GM23338 (cell line): ENCODE measurements at regions not wholly inside any gene's neighbourhood (a gene's known extent, or its start where the extent isn't known, plus 50 kb on each side); places are given as distances from the start of the nearest gene placed in this dataset.

ENCODE experiments used
- ATAC-seq: fragments of 200-7000 bp; cut with Tn5 transposase; 3 replicates; pipeline ENCODE4 v1.9.1; 2020
- DNase-seq: peaks from one replicate; pipeline ENCODE4 v3.0.0-alpha.2; 2015; ENCODE audit warnings: low spot score
- H2AFZ ChIP-seq: fragments of 200-600 bp; sonication (generic); 2 replicates; pipeline ENCODE4 v1.8.0; 2016; ENCODE audit warnings: antibody characterized with exemption, mild to moderate bottlenecking, moderate library complexity
- H3F3A ChIP-seq: fragments of 200-600 bp; sonication (generic); replicated peaks from 2 replicates; pipeline ENCODE4 v1.8.0; 2017; ENCODE audit warnings: antibody characterized with exemption, mixed run types, low read depth
- H3K27ac ChIP-seq: fragments of 200-600 bp; sonication (generic); 2 replicates; pipeline ENCODE4 v1.6.1; 2016; ENCODE audit warnings: low read depth
- H3K27me3 ChIP-seq: fragments of 200-600 bp; sonication (generic); 2 replicates; pipeline ENCODE4 v1.8.0; 2016; ENCODE audit warnings: mild to moderate bottlenecking, mixed run types, moderate library complexity; ENCODE audit not compliant: insufficient read depth
- H3K36me3 ChIP-seq: fragments of 200-600 bp; sonication (generic); 2 replicates; pipeline ENCODE4 v1.8.0; 2016; ENCODE audit warnings: mild to moderate bottlenecking; ENCODE audit not compliant: insufficient read depth
- H3K4me1 ChIP-seq: fragments of 200-600 bp; sonication (generic); 2 replicates; pipeline ENCODE4 v1.8.0; 2016; ENCODE audit warnings: mild to moderate bottlenecking, moderate library complexity; ENCODE audit not compliant: insufficient read depth
- H3K4me2 ChIP-seq: fragments of 200-600 bp; sonication (generic); 2 replicates; pipeline ENCODE4 v1.7.1; 2017; ENCODE audit warnings: mixed run types
- H3K4me3 ChIP-seq: fragments of 200-600 bp; sonication (generic); 2 replicates; pipeline ENCODE4 v1.6.1; 2016; ENCODE audit warnings: mixed run types
- H3K79me2 ChIP-seq: fragments of 200-600 bp; sonication (generic); replicated peaks from 2 replicates; pipeline ENCODE4 v1.8.0; 2017; ENCODE audit warnings: mild to moderate bottlenecking; ENCODE audit not compliant: insufficient read depth
- H3K9me2 ChIP-seq: fragments of 200-600 bp; sonication (generic); 2 replicates; pipeline ENCODE4 v1.8.0; 2017; ENCODE audit not compliant: insufficient read depth
- H4K20me1 ChIP-seq: fragments of 200-600 bp; sonication (generic); replicated peaks from 2 replicates; pipeline ENCODE4 v1.8.0; 2017; ENCODE audit warnings: mild to moderate bottlenecking; ENCODE audit not compliant: insufficient read depth
- H3K27ac Mint-ChIP-seq: 2 replicates; pipeline ENCODE4 v1.8.0; 2020; ENCODE audit warnings: inconsistent platforms, mild to moderate bottlenecking, moderate library complexity, mixed read lengths
- H3K27me3 Mint-ChIP-seq: 3 replicates; pipeline ENCODE4 v1.8.0; 2022; ENCODE audit warnings: low read depth, mild to moderate bottlenecking, moderate library complexity, mixed read lengths, inconsistent platforms; ENCODE audit not compliant: insufficient read depth, poor library complexity
- H3K36me3 Mint-ChIP-seq: 3 replicates; pipeline ENCODE4 v1.8.0; 2021; ENCODE audit warnings: low read depth, mild to moderate bottlenecking, inconsistent platforms, moderate library complexity, mixed read lengths
- H3K4me1 Mint-ChIP-seq: 3 replicates; pipeline ENCODE4 v1.8.0; 2020; ENCODE audit warnings: mild to moderate bottlenecking, inconsistent platforms, mixed read lengths
- H3K4me3 Mint-ChIP-seq: 3 replicates; pipeline ENCODE4 v1.8.0; 2021; ENCODE audit warnings: moderate library complexity, mild to moderate bottlenecking, inconsistent platforms, mixed read lengths
- H3K9me3 Mint-ChIP-seq: 3 replicates; pipeline ENCODE4 v1.8.0; 2020; ENCODE audit warnings: moderate library complexity, mild to moderate bottlenecking, inconsistent platforms, mixed read lengths
- CREB1 ChIP-seq: fragments of 250-450 bp; sonication (Bioruptor Pico); IDR thresholded peaks from 2 replicates; pipeline ENCODE4 v1.5.0; 2020; ENCODE audit warnings: low read depth, mild to moderate bottlenecking, moderate library complexity
- EZH2phosphoT487 ChIP-seq: fragments of 200-600 bp; sonication (generic); IDR thresholded peaks from one replicate; pipeline ENCODE4 v1.8.1; 2018; ENCODE audit warnings: antibody characterized with exemption; ENCODE audit not compliant: unreplicated experiment
- JUNB ChIP-seq: IDR thresholded peaks from one replicate; pipeline ENCODE4 v1.6.1; 2016; ENCODE audit warnings: antibody characterized with exemption; ENCODE audit not compliant: unreplicated experiment
- NANOG ChIP-seq: IDR thresholded peaks from 2 replicates; pipeline ENCODE4 v1.6.1; 2016; ENCODE audit warnings: antibody characterized with exemption, borderline replicate concordance
- STAT1 ChIP-seq: IDR thresholded peaks from one replicate; pipeline ENCODE4 v1.6.1; 2016; ENCODE audit warnings: antibody characterized with exemption; ENCODE audit not compliant: unreplicated experiment
- ZNF114 ChIP-seq: fragments of 250-450 bp; sonication (Bioruptor Pico); IDR thresholded peaks from 2 replicates; pipeline ENCODE4 v1.5.0; 2020; ENCODE audit warnings: mild to moderate bottlenecking, moderate library complexity
- ZNF331 ChIP-seq: fragments of 250-450 bp; sonication (Bioruptor Pico); IDR thresholded peaks from 2 replicates; pipeline ENCODE4 v1.5.0; 2020; ENCODE audit warnings: low read depth, mild to moderate bottlenecking, moderate library complexity
- TF ChIP-seq, protein P1 (sequence below): IDR thresholded peaks from 2 replicates; pipeline ENCODE4 v1.6.1; 2016; ENCODE audit warnings: antibody characterized with exemption
- TF ChIP-seq, protein P2 (sequence below): fragments of 250-450 bp; sonication (Bioruptor Pico); IDR thresholded peaks from 2 replicates; pipeline ENCODE4 v1.5.0; 2020; ENCODE audit warnings: mild to moderate bottlenecking, moderate library complexity
- TF ChIP-seq, protein P3 (sequence below), 2 experiments: fragments of 200-600 bp in 1 of 2; sonication (generic) in 1 of 2; conservative IDR thresholded peaks; 2 replicates each; pipeline versions ENCODE4 v1.5.1 to v1.6.1; 2016 to 2017; ENCODE audit warnings: antibody characterized with exemption in 2 of 2, low read depth in 2 of 2, mild to moderate bottlenecking in 2 of 2, moderate library complexity in 1 of 2

DNA sequence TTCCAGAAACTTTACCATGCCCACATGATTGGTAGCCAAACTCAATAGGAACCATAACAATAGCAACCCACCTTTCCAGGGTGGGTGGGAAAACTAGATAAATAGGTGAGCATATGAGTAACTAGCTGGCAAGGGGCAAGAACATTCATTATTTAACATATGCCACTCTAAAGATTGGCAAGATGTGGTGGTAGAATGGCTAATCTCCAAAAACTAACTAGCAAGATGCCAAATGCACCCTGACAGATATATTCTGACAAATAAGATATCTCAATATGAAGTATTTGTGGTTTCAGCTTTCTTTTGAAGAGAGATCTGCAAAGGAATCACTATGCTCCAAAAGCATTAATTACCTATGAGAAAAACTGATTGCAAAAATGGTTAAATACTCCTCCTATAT, 895.6 kb downstream of the TLE1 start:
- H3K4me3 ChIP-seq: no peak overlapping the region
- H3F3A ChIP-seq: no peaks in the 10 kb centered on the region
- TF ChIP-seq JUNB: no peak
- TF ChIP-seq, protein P1, sequence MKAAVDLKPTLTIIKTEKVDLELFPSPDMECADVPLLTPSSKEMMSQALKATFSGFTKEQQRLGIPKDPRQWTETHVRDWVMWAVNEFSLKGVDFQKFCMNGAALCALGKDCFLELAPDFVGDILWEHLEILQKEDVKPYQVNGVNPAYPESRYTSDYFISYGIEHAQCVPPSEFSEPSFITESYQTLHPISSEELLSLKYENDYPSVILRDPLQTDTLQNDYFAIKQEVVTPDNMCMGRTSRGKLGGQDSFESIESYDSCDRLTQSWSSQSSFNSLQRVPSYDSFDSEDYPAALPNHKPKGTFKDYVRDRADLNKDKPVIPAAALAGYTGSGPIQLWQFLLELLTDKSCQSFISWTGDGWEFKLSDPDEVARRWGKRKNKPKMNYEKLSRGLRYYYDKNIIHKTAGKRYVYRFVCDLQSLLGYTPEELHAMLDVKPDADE: no peak
- TF ChIP-seq, protein P2, sequence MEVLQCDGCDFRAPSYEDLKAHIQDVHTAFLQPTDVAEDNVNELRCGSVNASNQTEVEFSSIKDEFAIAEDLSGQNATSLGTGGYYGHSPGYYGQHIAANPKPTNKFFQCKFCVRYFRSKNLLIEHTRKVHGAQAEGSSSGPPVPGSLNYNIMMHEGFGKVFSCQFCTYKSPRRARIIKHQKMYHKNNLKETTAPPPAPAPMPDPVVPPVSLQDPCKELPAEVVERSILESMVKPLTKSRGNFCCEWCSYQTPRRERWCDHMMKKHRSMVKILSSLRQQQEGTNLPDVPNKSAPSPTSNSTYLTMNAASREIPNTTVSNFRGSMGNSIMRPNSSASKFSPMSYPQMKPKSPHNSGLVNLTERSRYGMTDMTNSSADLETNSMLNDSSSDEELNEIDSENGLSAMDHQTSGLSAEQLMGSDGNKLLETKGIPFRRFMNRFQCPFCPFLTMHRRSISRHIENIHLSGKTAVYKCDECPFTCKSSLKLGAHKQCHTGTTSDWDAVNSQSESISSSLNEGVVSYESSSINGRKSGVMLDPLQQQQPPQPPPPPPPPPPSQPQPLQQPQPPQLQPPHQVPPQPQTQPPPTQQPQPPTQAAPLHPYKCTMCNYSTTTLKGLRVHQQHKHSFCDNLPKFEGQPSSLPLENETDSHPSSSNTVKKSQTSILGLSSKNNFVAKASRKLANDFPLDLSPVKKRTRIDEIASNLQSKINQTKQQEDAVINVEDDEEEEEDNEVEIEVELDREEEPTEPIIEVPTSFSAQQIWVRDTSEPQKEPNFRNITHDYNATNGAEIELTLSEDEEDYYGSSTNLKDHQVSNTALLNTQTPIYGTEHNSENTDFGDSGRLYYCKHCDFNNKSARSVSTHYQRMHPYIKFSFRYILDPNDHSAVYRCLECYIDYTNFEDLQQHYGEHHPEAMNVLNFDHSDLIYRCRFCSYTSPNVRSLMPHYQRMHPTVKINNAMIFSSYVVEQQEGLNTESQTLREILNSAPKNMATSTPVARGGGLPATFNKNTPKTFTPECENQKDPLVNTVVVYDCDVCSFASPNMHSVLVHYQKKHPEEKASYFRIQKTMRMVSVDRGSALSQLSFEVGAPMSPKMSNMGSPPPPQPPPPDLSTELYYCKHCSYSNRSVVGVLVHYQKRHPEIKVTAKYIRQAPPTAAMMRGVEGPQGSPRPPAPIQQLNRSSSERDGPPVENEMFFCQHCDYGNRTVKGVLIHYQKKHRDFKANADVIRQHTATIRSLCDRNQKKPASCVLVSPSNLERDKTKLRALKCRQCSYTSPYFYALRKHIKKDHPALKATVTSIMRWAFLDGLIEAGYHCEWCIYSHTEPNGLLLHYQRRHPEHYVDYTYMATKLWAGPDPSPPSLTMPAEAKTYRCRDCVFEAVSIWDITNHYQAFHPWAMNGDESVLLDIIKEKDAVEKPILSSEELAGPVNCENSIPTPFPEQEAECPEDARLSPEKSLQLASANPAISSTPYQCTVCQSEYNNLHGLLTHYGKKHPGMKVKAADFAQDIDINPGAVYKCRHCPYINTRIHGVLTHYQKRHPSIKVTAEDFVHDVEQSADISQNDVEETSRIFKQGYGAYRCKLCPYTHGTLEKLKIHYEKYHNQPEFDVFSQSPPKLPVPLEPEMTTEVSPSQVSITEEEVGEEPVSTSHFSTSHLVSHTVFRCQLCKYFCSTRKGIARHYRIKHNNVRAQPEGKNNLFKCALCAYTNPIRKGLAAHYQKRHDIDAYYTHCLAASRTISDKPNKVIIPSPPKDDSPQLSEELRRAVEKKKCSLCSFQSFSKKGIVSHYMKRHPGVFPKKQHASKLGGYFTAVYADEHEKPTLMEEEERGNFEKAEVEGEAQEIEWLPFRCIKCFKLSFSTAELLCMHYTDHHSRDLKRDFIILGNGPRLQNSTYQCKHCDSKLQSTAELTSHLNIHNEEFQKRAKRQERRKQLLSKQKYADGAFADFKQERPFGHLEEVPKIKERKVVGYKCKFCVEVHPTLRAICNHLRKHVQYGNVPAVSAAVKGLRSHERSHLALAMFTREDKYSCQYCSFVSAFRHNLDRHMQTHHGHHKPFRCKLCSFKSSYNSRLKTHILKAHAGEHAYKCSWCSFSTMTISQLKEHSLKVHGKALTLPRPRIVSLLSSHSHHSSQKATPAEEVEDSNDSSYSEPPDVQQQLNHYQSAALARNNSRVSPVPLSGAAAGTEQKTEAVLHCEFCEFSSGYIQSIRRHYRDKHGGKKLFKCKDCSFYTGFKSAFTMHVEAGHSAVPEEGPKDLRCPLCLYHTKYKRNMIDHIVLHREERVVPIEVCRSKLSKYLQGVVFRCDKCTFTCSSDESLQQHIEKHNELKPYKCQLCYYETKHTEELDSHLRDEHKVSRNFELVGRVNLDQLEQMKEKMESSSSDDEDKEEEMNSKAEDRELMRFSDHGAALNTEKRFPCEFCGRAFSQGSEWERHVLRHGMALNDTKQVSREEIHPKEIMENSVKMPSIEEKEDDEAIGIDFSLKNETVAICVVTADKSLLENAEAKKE (CRISPR knock-in tag): no peak
- no peak for TF ChIP-seq ZNF114 (CRISPR knock-in tag)
- no peak for TF ChIP-seq ZNF331 (CRISPR knock-in tag)
- no peak for TF ChIP-seq EZH2phosphoT487
- TF ChIP-seq CREB1 (CRISPR knock-in tag): no peak
- no peak for TF ChIP-seq STAT1
- no peak for TF ChIP-seq NANOG
- TF ChIP-seq, protein P3, sequence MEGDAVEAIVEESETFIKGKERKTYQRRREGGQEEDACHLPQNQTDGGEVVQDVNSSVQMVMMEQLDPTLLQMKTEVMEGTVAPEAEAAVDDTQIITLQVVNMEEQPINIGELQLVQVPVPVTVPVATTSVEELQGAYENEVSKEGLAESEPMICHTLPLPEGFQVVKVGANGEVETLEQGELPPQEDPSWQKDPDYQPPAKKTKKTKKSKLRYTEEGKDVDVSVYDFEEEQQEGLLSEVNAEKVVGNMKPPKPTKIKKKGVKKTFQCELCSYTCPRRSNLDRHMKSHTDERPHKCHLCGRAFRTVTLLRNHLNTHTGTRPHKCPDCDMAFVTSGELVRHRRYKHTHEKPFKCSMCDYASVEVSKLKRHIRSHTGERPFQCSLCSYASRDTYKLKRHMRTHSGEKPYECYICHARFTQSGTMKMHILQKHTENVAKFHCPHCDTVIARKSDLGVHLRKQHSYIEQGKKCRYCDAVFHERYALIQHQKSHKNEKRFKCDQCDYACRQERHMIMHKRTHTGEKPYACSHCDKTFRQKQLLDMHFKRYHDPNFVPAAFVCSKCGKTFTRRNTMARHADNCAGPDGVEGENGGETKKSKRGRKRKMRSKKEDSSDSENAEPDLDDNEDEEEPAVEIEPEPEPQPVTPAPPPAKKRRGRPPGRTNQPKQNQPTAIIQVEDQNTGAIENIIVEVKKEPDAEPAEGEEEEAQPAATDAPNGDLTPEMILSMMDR (conservative IDR thresholded peaks at IDR 0.05; ENCODE audit: low read depth in 2 of 2): no peak
- Mint-ChIP-seq H3K27ac (no peak overlapping the region), H3K4me3 (no peak overlapping the region), H3K4me1 (peaks cover 9% of the 10 kb centered on the region), H3K9me3 (no peaks in the 10 kb centered on the region), H3K27me3 (no peaks in the 10 kb centered on the region), H3K36me3 (no peaks in the 10 kb centered on the region)
- DNase-seq: no peak
- no peaks in the 10 kb centered on the region for H3K4me1 ChIP-seq
- no peak overlapping the region for H3K4me2 ChIP-seq
- no peaks in the 10 kb centered on the region for H4K20me1 ChIP-seq
- ATAC-seq: no peak
- H3K36me3 ChIP-seq: no peaks in the 10 kb centered on the region
- no peaks in the 10 kb centered on the region for H3K27me3 ChIP-seq
- no peak overlapping the region for H3K27ac ChIP-seq
- no peaks in the 10 kb centered on the region for H3K79me2 ChIP-seq
- no peaks in the 10 kb centered on the region; the same call in 1 of the 2 replicates for H3K9me2 ChIP-seq
- no peak overlapping the region for H2AFZ ChIP-seq
